ENCODE measurements at regions not wholly inside any gene's neighbourhood (a gene's known extent, or its start where the extent isn't known, plus 50 kb on each side); places are given as distances from the start of the nearest gene placed in this dataset.

GRCh38 chr6:138598562-138599173, 99.4 kb upstream of the NHSL1 start:
- no peak for ATAC-seq (ENCODE audit: insufficient read depth, low read depth)
- no peak overlapping the region for H2AFZ ChIP-seq (ENCODE audit: low read depth, low read length)
- no peak overlapping the region for H3K27ac ChIP-seq (ENCODE audit: low read length)
- H3K4me1 ChIP-seq (ENCODE audit: insufficient read depth, low read length), result no peaks in the 10 kb centered on the region
- TF ChIP-seq EZH2 (IDR thresholded peaks at IDR 0.05; ENCODE audit: borderline replicate concordance, low read depth, low read length, severe bottlenecking) (no peak), CTCF (IDR thresholded peaks at IDR 0.05; ENCODE audit: borderline replicate concordance, extremely low read depth, low read length, poor library complexity, severe bottlenecking) (no peak)
- no peak for DNase-seq
- H3K4me2 ChIP-seq (ENCODE audit: insufficient read depth, low read length), result no peak overlapping the region
- H3K27me3 ChIP-seq (ENCODE audit: insufficient read depth, low read length, poor library complexity), result peaks cover 6% of the 10 kb centered on the region
- no peak overlapping the region for H3K9ac ChIP-seq (ENCODE audit: low read depth, low read length)
- no peak overlapping the region for H3K4me3 ChIP-seq (ENCODE audit: low read depth in 1 of 2, low read length in 2 of 2)
- no peaks in the 10 kb centered on the region for H4K20me1 ChIP-seq (ENCODE audit: insufficient read depth, low read length)
- H3K9me3 ChIP-seq (ENCODE audit: insufficient read depth, low read length, severe bottlenecking), result no peaks in the 10 kb centered on the region
- no peaks in the 10 kb centered on the region for H3K36me3 ChIP-seq (ENCODE audit: insufficient read depth, low read length)
- H3K79me2 ChIP-seq (ENCODE audit: insufficient read depth, low read length), result no peaks in the 10 kb centered on the region

- H2AFZ ChIP-seq (ENCODE audit: low read depth, low read length), result no peak overlapping the region
- no peaks in the 10 kb centered on the region for H3K79me2 ChIP-seq (ENCODE audit: insufficient read depth, low read length)
- no peaks in the 10 kb centered on the region for H3K36me3 ChIP-seq (ENCODE audit: insufficient read depth, low read length)
- no peak for TF ChIP-seq CTCF (IDR thresholded peaks at IDR 0.05; ENCODE audit: borderline replicate concordance, extremely low read depth, low read length, poor library complexity, severe bottlenecking)
- TF ChIP-seq EZH2 (IDR thresholded peaks at IDR 0.05; ENCODE audit: borderline replicate concordance, low read depth, low read length, severe bottlenecking), result no peak
- no peaks in the 10 kb centered on the region for H3K4me1 ChIP-seq (ENCODE audit: insufficient read depth, low read length)
- no peak overlapping the region for H3K4me3 ChIP-seq (ENCODE audit: low read depth in 1 of 2, low read length in 2 of 2)
- DNase-seq (no peak), ATAC-seq (ENCODE audit: insufficient read depth, low read depth) (no peak)
- H3K9ac ChIP-seq (ENCODE audit: low read depth, low read length), result no peak overlapping the region
- H3K9me3 ChIP-seq (ENCODE audit: insufficient read depth, low read length, severe bottlenecking), result no peaks in the 10 kb centered on the region
- H4K20me1 ChIP-seq (ENCODE audit: insufficient read depth, low read length), result no peaks in the 10 kb centered on the region
- H3K27ac ChIP-seq (ENCODE audit: low read length), result no peak overlapping the region
- no peak overlapping the region for H3K4me2 ChIP-seq (ENCODE audit: insufficient read depth, low read length)
- peaks cover 9% of the 10 kb centered on the region for H3K27me3 ChIP-seq (ENCODE audit: insufficient read depth, low read length, poor library complexity)
Observed at GRCh38 chr6:138600261-138600660, 101.0 kb upstream of the NHSL1 start.

GRCh38 chr6:138600726-138601125, 101.4 kb upstream of the NHSL1 start:
- Histone ChIP-seq H3K4me2 (ENCODE audit: insufficient read depth, low read length) (no peak overlapping the region), H3K27ac (ENCODE audit: low read length) (no peak overlapping the region), H3K27me3 (ENCODE audit: insufficient read depth, low read length, poor library complexity) (peaks cover 9% of the 10 kb centered on the region), H3K4me3 (ENCODE audit: low read depth in 1 of 2, low read length in 2 of 2) (no peak overlapping the region), H3K4me1 (ENCODE audit: insufficient read depth, low read length) (no peaks in the 10 kb centered on the region), H3K9me3 (ENCODE audit: insufficient read depth, low read length, severe bottlenecking) (no peaks in the 10 kb centered on the region), H4K20me1 (ENCODE audit: insufficient read depth, low read length) (no peaks in the 10 kb centered on the region), H3K79me2 (ENCODE audit: insufficient read depth, low read length) (no peaks in the 10 kb centered on the region), H2AFZ (ENCODE audit: low read depth, low read length) (no peak overlapping the region), H3K36me3 (ENCODE audit: insufficient read depth, low read length) (no peaks in the 10 kb centered on the region), H3K9ac (ENCODE audit: low read depth, low read length) (no peak overlapping the region)
- ATAC-seq (ENCODE audit: insufficient read depth, low read depth) (no peak), DNase-seq (no peak)
- TF ChIP-seq CTCF (IDR thresholded peaks at IDR 0.05; ENCODE audit: borderline replicate concordance, extremely low read depth, low read length, poor library complexity, severe bottlenecking) (no peak), EZH2 (IDR thresholded peaks at IDR 0.05; ENCODE audit: borderline replicate concordance, low read depth, low read length, severe bottlenecking) (no peak)

All from DND-41 (cell line).